ENCODE measurements at regions not wholly inside any gene's neighbourhood (a gene's known extent, or its start where the extent isn't known, plus 50 kb on each side); places are given as distances from the start of the nearest gene placed in this dataset.
"Not testable (repeated sequence)": the region's sequence is repeated elsewhere in the genome, so short reads cannot be mapped to it uniquely, and the experiment has no call there.

DNA sequence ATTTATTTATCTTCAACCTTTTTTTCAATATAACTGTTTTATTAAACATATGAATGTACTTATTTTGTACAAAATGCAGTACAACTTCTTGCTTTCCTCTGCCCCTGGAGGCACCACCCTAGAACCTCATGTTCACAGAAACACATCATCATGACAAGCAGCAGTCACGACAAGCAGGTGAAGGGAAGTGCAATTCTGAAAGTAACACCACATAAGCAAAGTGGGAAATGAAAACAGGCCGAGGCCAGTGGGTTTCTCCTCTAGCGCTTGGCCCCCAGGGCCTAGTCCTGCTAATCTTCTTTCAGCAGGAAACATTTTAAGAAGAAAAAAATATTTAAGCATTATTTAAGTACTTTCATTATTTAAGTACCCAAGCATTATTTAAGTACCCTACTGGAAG, 598.1 kb downstream of the SH2D4B start:
- DNase-seq, result no peak

DNA sequence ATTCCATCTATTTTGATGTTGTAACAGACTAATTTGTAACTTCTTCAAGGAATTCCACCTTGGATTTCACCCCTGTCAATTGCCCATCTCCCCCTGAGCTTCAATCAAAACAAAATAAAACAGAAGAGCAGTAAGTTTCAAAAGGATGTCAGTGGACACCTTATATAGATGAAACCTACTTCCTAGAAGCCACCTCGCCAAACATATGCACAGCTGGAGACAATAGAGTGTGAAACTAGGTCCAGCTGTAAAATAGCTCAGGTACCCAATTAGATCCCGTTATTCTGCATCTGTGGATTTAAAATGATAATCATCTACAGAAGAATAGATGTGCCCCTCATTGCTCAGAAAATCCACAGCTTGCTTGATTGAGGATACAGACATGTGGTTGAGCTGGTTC, 598.6 kb downstream of the SH2D4B start:
- no peak for DNase-seq

DNA sequence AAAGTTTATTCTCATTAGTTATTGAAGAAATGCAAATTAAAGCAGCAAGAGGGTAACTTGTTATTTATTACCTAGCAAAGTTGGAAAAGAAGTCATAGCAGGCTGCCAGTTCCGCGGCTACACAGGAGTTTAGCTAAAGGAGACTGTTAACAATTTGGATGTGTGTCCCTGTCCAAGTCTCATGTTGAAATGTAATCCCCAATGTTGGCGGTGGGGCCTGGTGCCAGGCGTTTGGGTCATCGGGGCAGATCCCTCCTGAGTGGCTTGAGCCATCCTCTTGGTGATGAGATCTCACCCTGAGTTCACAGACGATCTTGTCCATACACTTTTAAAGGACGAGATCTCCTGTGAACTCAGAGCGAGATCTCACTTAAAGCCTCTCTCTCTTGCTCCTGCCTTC, 608.3 kb downstream of the SH2D4B start:
- no peak for DNase-seq

DNA sequence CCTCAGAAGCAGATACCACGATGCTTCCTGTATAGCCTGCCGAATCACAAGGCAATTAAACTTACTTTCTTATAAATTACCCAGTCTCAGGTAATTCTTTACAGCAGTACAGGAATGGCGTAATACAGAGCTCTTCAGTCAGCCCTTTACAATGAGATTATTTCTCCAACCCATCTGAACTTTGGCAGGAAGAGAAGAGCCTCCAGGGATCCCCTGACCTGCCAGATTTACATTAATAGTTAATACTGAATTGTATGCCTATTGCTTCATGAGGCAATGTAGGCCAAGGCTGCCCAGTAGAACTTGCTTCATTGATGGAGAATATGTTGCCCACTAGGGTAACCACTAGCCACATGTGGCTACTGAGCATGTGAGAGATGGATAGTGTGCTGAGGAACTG, 608.7 kb downstream of the SH2D4B start:
- DNase-seq, result no peak

DNA sequence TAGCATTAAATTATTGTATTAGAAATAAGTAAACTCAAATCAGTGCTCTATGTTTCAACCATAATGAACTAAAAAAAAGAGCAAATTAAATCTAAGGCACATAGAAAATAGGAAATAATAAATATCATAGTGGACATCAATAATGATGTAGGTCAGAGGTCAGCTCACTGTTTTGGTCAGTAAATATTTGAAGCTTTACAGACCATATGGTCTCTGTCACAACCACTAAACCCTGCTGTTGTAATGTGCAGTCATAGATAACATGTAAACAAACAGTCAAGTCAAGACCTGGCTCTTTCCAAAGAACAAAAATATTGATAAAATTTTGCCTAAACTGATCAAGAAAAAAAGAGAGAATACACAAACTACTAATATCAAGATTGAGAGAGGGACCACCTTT, 615.0 kb downstream of the SH2D4B start:
- no peak for DNase-seq

DNA sequence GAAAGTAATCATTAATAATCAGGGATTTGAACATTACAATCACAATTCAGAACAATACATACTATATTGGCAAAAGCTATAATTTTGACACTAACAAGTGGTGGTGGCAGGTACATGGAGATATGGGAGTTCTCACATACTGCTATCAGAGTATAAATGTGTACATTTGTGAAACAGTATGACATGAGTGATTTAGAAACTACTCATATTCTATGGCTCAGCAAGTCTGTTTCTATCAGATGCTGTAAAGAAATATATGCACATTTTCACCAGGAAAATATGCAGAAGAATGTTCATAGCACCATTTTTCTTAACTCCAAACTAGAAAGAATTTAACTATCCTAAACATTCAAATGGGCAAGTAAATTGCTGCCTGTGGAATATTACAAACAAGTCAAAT, 620.0 kb downstream of the SH2D4B start:
- no peak for DNase-seq

DNA sequence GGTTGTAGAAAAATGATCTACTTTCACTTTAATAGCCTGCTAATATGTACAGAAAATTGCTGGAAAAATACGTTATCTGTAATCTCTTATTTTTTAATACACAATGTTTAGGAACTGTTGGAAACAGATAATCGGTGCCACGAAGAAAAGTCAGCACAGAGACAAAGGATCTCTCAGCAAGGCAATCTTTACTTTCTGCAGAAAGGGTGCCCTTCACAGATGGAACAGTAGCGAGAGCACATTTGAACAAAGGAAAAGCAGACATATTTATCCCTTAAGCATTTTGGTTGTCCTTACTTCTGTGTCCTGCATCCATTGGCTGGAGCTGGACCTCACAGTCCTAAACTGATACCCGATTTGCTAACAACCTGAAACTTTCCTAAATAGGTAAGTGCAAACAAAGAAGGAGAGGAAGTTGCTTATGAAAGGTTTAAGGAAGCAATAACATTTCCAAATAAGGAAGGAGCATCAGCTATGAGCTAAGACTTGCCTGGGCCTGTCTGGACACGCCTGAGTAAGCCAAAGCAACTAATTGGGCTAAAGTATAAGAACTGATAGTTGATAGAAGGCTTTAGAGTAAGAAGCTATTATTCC, 640.0 kb downstream of the SH2D4B start:
- DNase-seq, result no peak

DNA sequence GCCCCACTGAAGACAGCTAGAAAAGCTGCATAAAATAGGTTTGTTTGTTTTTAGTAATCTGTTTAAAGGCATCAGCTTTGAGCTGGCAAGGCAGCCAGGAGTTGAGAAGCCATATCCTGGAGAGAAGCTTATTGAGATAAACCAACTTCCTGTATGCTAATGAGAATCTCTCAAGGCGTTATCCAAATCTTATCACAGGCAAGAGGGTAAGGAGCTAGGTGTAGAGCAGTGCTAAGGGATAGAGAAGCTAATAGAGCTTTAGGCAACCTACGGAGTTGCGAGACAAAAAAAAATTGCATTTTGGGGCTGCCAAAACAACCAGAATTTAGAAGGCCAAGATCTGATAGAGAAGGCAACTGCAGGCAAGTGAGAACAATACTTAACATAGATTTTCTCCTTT, 641.6 kb downstream of the SH2D4B start:
- no peak for DNase-seq

DNA sequence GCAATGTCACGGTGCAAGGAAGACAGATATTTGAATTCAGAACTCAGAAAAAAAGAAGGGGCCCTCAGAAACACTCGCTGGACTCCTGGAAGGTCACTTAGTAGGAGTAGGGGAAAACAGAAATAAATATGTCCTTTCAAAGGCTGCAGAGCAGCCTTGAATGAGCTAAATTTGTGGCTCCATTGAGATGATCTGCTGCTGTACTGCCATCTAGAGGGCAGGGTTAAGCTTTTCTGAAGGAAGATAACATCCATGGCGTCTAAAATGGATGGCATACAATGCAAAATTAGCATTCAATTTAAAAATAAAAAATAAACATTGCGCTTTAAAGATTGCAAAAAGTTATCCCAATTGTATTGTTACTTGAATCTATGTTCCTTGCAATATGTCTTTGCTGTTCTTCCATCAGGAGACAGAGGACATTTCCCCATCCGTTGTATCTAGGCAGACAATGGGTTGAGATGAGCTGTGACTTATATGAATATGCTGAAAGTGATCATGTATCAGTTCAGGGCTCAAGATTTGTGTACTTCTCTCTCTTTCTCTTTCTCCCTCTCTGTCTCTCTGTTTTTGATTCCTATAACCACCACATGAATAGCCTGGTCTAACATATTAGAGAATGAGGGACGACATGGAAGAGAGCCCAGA, 642.2 kb downstream of the SH2D4B start:
- DNase-seq, result no peak

DNA sequence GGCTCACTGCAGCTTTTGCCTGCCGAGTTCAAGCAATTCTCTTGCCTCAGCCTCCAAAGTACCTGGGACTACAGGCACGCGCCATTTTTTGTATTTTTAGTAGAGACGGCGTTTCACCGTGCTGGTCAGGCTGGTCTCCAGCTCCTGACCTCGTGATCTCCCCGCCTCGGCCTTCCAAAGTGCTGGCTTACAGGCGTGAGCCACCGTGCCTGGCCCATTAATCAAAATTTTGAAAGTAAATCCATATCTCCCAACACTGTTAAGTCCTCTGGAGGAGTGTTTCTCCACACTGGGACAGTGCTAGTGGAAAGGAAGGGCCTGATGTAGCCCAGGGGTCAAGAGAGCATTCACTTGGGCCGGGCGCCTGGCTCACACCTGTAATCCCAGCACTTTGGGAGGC, 644.6 kb downstream of the SH2D4B start:
- no peak for DNase-seq

DNA sequence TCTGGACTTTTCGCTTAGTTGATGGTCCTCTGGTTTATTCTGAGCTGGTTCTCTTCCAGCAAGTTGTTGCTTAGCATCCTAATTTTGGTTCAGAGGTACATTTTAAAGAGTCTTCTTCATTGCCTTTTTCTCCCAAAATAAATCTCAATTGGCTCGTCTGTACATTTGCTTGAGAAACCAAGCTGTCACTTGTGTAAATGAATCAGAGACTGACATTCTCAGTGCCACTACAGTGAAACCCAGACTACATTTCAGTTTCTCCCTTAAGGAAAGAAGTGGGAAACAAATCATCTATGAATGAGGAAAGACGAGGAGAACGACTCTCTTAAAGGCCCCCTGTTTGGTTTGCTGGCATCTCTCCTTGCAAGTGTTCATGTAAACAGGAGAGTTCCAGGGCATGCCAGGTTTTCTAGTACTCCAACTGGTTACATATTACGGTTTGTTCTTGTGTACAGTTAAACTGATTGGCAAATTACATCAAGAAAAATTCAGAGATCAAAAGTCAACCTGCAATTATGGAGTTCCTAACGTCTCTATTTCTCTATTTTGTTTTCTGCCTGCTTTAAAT, 654.6 kb downstream of the SH2D4B start:
- no peak for DNase-seq

DNA sequence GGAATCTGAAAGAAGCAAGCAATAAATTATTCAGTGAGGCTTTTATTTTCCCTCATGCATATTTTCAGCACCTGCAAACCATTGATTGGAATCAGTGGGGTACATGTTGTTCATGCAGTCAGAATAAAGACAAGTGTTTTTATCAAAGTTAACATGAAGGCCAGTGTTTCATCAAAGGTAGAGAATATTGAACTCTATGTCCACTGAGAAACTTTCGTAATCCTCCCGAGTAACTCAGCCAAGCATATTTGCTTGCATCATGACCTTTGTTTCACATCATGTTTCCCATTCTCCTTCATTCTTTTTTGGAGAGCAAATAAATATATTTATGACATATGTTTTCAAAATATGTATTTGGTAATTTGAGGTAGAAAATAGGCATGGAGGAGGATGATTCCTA, 663.1 kb downstream of the SH2D4B start:
- DNase-seq, result no peak

DNA sequence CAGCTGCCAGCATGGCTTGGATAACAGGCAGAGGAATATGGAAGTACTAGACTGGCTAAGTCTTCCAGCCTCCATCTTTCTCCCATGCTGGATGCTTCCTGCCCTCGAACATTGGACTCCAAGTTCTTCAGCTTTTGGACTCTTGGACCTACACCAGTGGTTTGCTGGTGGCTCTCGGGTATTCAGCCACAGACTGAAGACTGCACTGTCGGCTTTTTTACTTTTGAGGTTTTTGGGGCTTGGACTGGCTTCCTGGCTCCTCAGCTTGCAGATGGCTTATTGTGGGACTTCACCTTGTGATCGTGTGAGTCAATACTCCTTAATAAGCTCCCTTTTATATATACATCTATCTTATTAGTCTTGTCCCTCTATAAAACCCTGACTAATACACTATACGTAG, 667.6 kb upstream of the NRG3 start:
- not testable (repeated sequence) for DNase-seq

DNA sequence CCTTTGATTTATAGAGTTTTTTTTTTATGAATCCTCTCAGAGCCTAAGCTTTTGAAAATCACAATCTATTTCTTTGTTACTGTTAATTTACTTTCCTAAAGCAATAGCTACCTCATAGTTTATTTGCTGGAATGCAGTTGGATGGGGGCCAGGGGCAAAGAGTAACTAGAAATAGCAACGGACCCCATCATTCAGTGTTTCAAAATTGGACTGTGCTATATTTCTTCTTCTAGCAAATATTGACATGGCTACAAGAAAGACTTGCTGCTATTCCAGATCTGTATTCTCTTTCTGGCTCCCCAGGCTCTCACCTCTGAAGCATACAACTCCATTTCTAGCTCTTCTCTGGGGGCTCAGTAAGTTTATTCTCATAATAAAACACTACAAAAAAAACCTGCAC, 661.6 kb upstream of the NRG3 start:
- DNase-seq, result no peak

DNA sequence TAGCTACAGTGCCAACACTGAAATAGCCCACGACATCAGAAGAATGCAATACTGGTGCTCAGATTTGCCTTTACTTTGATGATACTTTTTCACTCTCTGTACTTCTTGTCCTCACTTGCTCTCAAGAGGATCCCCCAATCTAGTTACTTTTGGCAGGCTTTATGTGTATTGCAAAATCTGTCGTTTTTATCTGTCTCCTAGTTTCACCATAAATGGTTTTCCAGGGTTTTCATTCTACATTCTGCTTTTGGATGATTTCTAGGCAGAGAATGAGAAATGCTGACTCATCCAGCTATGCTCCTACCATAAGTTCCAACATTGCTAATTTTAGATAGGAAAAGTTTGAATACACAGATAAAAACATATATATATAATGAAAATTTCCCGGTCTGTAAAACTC, 659.5 kb upstream of the NRG3 start:
- no peak for DNase-seq

DNA sequence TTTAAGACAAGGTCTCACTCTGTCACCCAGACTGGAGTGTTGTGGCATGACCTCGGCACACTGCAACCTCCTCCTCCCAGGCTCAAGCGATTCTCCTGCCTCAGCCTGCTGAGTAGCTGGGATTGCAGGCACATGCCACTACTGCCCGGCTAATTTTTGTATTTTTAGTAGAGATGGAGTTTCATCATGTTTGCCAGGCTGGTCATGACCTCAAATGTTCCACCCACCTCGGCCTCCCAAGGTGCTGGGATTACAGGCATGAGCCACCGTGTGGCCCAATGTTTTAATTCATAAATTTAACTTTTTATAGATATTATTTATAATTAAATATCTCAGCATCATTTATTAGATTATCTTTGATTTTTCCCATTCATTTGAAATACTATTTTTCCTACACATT, 658.0 kb upstream of the NRG3 start:
- no peak for DNase-seq

DNA sequence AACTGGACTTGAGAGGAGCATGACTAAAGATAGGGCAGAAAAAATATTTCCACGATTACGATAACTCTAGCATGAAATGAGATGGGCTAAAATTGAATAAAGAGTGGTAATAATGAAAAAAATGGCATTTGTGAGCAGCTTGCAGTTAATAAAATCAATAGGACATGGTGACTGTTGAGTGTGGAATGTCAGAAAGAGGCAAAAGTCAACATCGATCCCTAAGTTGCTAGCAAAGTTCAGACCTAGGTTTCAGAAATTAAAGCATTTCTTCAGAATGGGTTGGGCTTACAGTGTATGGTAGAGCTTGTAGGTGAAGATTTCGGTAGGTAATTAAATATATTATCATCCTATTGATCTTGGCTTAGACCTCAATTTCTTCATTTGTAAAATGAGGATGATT, 656.7 kb upstream of the NRG3 start:
- no peak for DNase-seq

DNA sequence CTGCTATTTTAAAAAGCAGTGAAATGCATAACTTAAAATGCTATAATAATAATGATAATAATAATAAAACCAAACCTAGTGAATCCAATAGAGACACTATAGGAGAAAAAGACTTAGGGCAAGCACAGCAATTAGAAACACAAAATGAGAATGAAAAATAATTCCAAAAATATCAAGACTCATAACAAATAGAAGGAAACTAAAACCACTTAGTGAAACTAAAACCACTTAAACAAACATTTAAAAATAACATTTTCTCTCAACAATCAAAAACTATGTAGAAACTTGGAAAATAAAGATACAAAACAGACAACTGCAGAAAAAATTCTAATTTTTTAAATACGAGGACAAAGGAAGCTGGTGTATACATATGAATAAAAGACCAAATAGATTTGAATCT, 655.2 kb upstream of the NRG3 start:
- no peak for DNase-seq

DNA sequence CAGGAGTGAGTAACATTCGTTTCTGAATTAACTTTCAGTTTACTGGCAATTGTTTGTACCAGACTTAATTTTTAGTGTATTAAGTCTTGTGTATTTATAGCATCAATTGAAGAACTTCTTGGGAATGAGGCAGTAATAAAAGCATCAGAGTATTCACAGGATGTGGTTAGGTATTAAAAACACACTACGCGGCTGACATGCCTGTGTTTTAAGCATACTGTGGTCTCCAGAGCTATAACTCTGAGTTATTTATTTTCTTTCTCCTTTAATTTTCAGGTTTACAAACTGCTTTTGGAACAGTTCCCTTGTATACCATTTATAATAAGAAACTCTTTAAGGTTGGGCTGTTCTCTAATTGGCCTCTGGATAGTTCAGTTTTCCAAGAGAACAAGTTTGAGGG, 626.1 kb upstream of the NRG3 start:
- DNase-seq, result no peak

DNA sequence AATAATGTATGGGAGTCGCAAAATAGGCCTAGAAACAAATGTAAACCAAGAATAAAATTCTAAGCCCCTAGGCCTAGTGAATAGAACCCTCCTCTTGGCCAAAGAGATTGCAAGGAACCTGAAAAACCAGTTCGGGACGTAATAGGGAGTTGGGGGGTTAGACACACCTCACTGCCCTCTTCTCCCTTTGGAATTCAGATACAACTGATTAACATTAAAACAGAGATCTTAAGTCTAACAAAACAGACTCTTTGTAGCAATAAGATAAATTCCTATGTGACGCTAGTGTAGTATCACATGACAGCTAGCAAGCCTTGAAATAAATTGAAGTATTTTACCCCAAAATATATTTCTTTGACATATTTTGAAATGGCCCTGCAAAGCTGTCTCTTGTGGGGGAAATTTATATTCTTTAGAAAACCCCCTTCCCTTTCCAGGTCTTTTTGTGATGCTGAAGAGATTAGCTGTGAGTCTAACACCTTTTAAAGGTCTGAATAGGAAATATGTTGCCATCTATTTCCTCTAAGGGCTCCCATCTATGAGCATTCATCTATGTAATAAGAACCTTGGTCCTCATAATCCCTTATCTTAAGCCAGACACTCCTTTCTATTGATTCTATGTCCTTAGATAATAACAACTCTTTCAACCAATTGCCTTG, 623.4 kb upstream of the NRG3 start:
- no peak for DNase-seq

DNA sequence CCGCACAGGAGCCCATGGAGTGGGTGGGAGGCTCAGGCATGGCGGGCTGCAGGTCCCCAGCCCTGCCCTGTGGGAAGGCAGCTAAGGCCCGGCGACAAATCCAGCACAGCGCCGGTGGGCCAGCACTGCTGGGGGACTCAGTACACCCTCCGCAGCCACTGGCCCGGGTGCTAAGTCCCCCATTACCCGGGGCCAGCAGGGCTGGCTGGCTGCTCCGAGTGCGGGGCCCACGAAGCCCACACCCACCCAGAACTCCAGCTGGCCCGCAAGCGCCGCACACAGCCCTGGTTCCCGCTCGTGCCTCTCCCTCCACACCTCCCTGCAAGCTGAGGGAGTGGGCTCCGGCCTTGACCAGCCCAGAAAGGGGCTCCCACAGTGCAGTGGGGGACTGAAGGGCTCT, 610.0 kb upstream of the NRG3 start:
- DNase-seq, result not testable (repeated sequence)

DNA sequence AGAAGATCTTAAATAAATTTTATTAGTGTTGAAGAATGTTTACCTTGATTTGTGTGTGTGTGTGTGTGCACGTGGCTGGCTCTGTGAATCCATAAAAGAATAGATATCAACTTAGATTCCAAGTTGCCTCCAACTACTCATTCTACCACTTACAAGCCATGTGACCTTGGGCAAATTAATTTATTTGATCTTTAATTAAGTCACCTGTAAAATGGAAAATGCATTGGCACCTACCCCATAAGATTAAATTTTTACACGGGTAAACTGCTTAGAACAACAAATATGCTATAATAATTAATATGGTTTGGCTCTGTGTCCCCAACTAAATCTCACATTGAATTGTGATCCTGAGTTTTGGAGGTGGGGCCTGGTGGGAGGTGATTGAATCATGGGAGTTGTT, 604.9 kb upstream of the NRG3 start:
- DNase-seq, result no peak

DNA sequence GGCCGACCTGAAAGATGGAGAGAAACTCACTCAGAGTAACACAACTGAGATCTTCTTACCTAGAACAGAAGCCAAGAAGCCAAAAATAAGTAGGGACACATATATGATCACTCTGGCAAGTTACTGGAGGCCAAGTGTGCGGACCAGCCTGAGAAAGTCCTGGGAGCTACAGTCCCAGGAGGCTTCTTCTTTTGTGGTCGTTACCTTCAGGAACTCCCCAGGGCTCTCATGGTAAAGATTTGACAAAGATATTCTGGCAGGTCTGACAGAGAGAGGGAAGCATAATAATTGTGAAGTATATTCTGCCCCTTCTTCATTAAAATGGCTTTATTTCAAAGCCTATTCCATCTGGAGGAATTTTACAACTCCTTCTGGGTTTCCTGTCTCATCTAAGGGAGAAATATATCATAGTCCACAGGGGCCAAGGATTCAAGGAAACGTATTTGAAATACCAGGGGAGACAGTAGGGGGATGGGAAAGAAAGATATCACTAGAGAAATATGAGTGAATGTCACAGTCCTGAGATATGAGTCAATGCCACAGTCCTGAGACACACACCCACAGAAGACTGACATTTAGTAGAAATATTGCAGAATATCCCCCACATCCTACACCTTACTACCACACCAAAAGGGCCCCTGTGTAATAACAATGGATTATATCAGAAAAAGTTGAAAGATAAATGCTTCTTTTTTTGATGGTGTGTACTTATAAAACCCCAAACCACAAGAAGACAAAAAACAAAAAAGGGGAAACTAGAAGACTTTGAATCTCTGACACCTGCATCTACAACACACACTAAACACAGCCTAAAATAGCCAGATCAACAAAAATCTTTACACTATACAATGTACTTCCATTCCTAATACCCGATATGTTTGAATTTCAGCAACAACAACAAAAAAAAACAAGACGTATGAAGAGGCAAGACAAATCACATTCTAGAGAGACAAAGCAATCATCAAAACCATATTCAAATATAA, 594.2 kb upstream of the NRG3 start:
- DNase-seq, result no peak
